Activated naive CD4-positive, alpha-beta T cell treated with anti-CD3 and anti-CD28 coated beads, Interleukin-2, amount 50 U/mL, for 24 hours (primary cell): ENCODE measurements at regions not wholly inside any gene's neighbourhood (a gene's known extent, or its start where the extent isn't known, plus 50 kb on each side); places are given as distances from the start of the nearest gene placed in this dataset.

Experiments used
- H3K27ac Mint-ChIP-seq: one replicate; pipeline ENCODE4 v1.8.0; 2021; ENCODE audit warnings: mild to moderate bottlenecking, mixed read lengths
- H3K27me3 Mint-ChIP-seq: one replicate; pipeline ENCODE4 v1.8.0; 2021; ENCODE audit warnings: mixed read lengths
- H3K36me3 Mint-ChIP-seq: one replicate; pipeline ENCODE4 v1.8.0; 2021; ENCODE audit warnings: mixed read lengths
- H3K4me1 Mint-ChIP-seq: one replicate; pipeline ENCODE4 v1.8.0; 2021; ENCODE audit warnings: mixed read lengths
- H3K4me3 Mint-ChIP-seq: one replicate; pipeline ENCODE4 v1.8.0; 2021; ENCODE audit warnings: mild to moderate bottlenecking, mixed read lengths
- H3K9me3 Mint-ChIP-seq: one replicate; pipeline ENCODE4 v1.8.0; 2021; ENCODE audit warnings: mixed read lengths

DNA sequence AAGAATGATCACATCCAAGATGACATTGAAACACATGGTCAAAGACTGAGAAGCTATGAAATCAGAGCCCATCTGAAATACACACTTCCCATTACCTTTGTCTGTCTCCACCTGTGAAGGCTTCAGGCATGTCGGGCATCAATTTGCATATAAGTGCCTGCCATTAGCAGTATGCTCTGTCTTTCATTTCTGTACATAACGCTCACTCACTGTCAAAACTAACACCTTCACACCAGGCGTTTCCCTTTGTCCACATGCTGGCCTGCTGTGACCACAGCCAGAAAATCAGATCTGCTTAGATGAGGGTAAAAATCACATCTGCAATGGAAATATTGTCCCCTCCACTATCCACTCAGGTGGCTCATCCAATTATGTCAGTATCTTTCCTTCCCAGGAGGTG lies 524.8 kb downstream of the TOX3 start:
- Mint-ChIP-seq H3K4me3 (no peak overlapping the region), H3K27ac (no peak overlapping the region), H3K36me3 (no peaks in the 10 kb centered on the region), H3K4me1 (no peaks in the 10 kb centered on the region), H3K9me3 (no peaks in the 10 kb centered on the region), H3K27me3 (no peaks in the 10 kb centered on the region)

DNA sequence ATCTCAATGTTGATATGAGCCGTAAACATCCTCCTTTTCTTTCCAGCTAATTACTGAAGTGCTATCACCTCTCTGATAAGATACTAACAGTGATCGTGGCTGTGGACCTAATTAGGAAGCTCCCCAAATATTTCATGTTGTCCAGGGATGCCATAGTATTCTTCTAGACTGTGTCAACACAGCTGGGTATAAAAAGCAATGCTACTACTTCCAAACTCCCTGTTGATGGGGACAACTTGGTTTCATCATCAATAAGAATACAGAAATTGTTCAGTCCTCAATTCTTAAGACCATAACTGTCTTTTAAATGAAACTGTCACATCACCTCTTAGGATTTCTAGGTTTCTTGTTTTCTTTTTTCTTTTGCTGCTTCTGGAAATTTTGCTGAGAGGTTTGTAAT lies 530.6 kb downstream of the TOX3 start:
- Mint-ChIP-seq H3K27me3 (no peaks in the 10 kb centered on the region), H3K9me3 (peaks cover 6% of the 10 kb centered on the region), H3K4me1 (no peaks in the 10 kb centered on the region), H3K27ac (no peak overlapping the region), H3K36me3 (no peaks in the 10 kb centered on the region), H3K4me3 (no peak overlapping the region)

DNA sequence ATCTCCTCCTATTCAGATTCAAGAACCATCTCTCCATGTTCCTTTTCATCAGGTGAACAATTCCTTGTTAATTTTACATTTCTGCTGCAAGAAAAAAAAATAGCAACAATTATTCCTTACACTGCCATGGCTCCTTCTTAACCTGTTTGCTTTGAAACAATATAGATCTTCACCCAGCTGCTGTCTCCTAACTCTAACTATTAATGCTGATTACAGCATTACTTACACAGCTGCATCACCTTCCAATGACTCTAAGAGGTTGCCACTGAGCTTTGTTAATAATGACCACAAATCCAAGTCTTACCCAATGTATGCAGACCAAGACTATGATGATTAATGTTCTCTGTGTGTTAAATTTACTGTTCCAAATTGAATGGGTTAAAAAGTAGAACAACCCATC lies 541.4 kb downstream of the TOX3 start:
- Mint-ChIP-seq H3K4me3 (no peak overlapping the region), H3K9me3 (peaks cover 4% of the 10 kb centered on the region), H3K27me3 (no peaks in the 10 kb centered on the region), H3K36me3 (no peaks in the 10 kb centered on the region), H3K4me1 (no peaks in the 10 kb centered on the region), H3K27ac (no peak overlapping the region)

DNA sequence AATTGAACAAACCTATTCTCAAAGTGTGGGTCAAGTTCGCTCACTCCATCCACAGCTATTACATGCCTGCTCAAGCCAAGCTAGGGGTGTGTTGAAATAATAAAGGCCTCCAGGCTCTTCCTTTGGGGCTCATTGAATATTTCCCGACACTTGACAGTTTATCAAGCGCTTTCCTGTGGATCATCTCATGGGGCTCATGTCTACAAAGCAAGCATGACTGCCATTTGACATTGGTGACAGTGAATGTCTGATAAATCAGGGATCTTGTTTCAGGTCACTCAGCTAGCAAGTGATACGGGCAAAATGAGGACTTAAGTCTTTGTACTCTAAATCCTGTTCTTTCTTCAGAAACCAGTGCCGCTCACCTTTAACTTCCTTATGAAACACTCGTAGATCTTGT lies 542.6 kb downstream of the TOX3 start:
- no peak overlapping the region for H3K4me3 Mint-ChIP-seq
- no peaks in the 10 kb centered on the region for H3K9me3 Mint-ChIP-seq
- H3K36me3 Mint-ChIP-seq, result no peaks in the 10 kb centered on the region
- H3K27ac Mint-ChIP-seq, result no peak overlapping the region
- H3K4me1 Mint-ChIP-seq, result no peaks in the 10 kb centered on the region
- H3K27me3 Mint-ChIP-seq, result no peaks in the 10 kb centered on the region

DNA sequence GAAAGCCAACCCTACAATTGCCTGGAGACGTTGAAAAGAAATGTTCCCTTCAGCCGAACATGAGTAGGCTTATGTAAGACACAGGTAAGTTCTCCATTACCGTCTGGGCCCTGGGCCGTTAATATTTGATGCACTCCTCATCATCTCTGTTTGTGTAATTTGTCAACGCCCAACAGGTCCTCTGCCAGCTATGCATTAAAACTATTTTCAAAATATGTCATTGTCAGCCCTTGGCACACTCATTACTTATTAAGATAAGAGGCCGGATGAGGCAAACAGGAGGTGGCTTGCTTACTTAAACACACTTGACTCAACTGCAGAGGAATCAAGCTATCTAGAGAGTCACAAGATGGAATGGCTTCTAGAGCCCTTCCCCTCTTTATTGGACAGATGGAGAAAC lies 544.9 kb downstream of the TOX3 start:
- Mint-ChIP-seq H3K4me1 (no peaks in the 10 kb centered on the region), H3K9me3 (no peaks in the 10 kb centered on the region), H3K27me3 (no peaks in the 10 kb centered on the region), H3K36me3 (no peaks in the 10 kb centered on the region), H3K4me3 (no peak overlapping the region), H3K27ac (no peak overlapping the region)

DNA sequence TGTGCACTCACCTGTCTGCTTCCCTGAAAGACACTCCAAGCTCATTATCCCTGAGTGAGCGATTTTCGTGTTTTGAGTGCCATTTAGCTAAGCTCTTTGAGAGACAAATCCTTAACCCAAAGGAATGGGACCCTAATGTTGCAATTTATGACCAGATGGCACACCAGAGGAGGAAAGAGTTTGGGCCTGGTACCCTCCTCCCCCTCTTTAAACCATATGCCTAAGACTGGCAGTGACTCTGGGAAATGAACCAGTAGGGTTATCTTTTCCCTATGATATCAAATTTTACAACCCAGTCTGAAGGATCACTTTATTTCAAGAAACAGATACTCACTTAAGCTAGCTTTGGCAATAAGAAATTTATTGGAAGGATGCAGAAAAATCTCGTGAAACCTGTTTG lies 550.4 kb downstream of the TOX3 start:
- no peaks in the 10 kb centered on the region for H3K4me1 Mint-ChIP-seq
- no peaks in the 10 kb centered on the region for H3K27me3 Mint-ChIP-seq
- no peaks in the 10 kb centered on the region for H3K36me3 Mint-ChIP-seq
- H3K27ac Mint-ChIP-seq, result no peak overlapping the region
- no peak overlapping the region for H3K4me3 Mint-ChIP-seq
- no peaks in the 10 kb centered on the region for H3K9me3 Mint-ChIP-seq

DNA sequence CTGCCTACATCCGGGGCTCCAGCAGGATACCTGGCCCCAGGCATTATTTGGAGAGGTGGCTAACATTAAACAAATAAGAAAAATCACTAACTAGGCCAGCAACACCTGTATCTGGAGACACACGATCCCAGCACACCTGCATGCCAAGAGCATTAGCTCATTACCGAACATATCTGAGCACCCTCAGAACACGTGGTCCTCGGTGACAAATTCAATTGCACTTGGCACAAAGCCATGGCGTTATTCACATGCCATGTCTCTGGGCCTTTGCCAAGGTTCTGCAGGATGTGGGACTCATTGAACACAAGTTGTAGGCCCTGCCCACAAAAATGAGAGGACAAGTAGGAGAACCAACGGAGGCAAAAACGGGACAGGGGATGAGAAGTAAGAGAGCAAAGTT lies 552.3 kb downstream of the TOX3 start:
- H3K27me3 Mint-ChIP-seq, result no peaks in the 10 kb centered on the region
- H3K36me3 Mint-ChIP-seq, result no peaks in the 10 kb centered on the region
- no peak overlapping the region for H3K27ac Mint-ChIP-seq
- H3K9me3 Mint-ChIP-seq, result no peaks in the 10 kb centered on the region
- no peak overlapping the region for H3K4me3 Mint-ChIP-seq
- no peaks in the 10 kb centered on the region for H3K4me1 Mint-ChIP-seq

DNA sequence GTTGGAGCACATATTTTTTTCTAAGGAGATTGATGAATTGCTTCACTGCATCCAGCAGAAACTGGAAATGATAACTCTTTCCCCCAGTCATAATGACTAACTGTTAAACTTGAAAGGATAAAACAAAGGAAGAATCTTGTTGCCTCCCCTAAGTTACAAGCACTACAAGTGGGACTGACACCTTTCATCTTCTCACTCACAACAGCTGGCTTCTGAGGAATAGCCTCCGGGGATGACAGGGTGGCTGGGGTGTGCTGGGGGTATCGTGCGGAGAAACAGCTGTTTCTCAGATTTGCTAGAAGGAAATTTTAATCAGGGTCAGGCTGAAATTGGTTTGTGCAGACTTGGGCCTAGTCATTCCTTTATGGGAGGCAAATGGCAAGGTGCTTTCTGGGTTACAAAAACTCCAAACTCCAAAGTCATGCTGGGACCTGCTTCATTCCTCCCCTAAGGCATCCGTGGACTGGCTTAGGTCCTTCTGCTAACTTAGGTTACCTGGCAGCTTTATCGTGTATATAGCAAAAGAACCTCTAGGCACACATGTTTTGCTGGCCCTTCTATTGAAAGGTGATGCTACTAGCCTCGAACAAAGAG lies 557.2 kb downstream of the TOX3 start:
- Mint-ChIP-seq H3K9me3 (peaks cover 12% of the 10 kb centered on the region), H3K36me3 (no peaks in the 10 kb centered on the region), H3K4me3 (no peak overlapping the region), H3K27me3 (no peaks in the 10 kb centered on the region), H3K27ac (no peak overlapping the region), H3K4me1 (no peaks in the 10 kb centered on the region)

DNA sequence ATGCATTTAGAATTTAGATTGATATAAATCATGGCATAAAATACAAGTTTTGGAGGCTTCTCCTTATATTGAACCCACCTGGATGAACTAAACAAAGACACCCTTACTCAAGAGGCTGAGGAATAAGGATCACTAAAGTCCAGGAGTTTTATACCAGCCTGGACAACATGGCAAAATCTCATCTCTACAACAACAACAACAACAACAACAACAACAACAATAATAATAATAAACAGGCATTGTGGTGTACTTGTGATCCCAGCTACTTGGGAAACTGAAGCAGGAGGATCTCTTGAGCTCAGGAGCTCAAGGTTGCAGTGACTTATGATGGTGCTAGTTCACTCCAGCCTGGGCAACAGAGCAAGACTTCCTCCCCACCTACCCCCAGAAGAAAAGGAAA lies 558.0 kb downstream of the TOX3 start:
- H3K9me3 Mint-ChIP-seq, result peaks cover 12% of the 10 kb centered on the region
- H3K36me3 Mint-ChIP-seq, result no peaks in the 10 kb centered on the region
- H3K27me3 Mint-ChIP-seq, result no peaks in the 10 kb centered on the region
- H3K4me3 Mint-ChIP-seq, result no peak overlapping the region
- H3K27ac Mint-ChIP-seq, result no peak overlapping the region
- H3K4me1 Mint-ChIP-seq, result no peaks in the 10 kb centered on the region

DNA sequence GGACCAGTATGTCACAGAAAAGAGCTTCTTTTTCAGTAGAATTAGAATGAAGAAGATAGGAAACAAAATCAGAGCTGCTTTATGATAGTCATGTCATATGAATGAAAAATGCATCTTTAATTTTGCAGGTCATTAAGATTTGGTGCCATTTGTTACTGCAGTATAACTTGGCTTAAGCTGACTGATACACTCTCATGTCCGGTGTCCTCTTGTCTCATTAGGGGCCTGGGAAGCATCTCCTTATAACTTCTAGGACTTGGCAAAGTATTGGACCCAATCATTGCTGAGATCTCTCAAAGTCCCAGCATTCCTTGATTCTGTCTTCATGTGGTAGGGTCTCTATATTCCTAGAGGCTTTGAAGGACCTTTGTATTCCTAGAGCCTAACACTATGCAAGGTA lies 559.4 kb downstream of the TOX3 start:
- no peak overlapping the region for H3K4me3 Mint-ChIP-seq
- H3K36me3 Mint-ChIP-seq, result no peaks in the 10 kb centered on the region
- H3K4me1 Mint-ChIP-seq, result no peaks in the 10 kb centered on the region
- no peak overlapping the region for H3K27ac Mint-ChIP-seq
- H3K27me3 Mint-ChIP-seq, result no peaks in the 10 kb centered on the region
- peaks cover 12% of the 10 kb centered on the region for H3K9me3 Mint-ChIP-seq

DNA sequence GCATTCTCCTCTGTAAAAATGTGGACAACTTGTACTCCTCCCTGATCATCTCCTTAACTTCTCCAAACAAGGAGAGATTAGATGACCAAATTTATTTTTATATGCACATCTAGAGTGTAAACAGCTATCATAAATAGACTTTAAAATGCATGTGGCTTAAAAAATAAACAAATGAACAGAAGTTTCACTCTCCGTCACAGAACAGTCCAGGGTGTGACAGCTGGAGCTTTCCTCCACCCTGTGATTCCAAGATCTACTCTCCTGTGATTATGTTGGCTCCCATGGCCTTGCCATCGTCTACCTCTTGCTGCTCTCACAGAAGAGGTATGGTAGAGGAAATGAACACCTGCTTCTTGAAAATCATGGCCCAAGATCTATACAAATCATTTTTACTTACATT lies 560.2 kb downstream of the TOX3 start:
- H3K4me1 Mint-ChIP-seq, result no peaks in the 10 kb centered on the region
- H3K27ac Mint-ChIP-seq, result no peak overlapping the region
- peaks cover 12% of the 10 kb centered on the region for H3K9me3 Mint-ChIP-seq
- no peak overlapping the region for H3K4me3 Mint-ChIP-seq
- no peaks in the 10 kb centered on the region for H3K27me3 Mint-ChIP-seq
- no peaks in the 10 kb centered on the region for H3K36me3 Mint-ChIP-seq

DNA sequence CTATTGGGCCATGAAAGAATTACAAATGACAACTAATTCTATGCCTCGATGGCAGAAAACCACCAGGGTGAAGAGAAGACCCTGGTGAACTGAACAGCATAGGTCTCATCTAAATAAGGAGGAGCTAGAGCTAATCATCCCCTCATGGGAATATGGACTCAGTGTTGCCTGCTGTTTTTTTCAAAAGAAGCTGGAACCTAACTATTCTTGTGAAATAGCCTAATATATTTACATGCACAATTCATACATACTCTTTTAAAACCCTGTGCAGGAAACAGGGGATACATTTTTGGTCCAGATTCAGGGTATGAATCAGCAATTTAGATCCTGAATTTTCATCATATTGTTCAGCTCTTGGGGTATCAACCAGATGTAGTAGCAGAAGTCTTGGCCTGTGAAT lies 560.6 kb downstream of the TOX3 start:
- Mint-ChIP-seq H3K27me3 (no peaks in the 10 kb centered on the region), H3K9me3 (peaks cover 12% of the 10 kb centered on the region), H3K4me3 (no peak overlapping the region)

DNA sequence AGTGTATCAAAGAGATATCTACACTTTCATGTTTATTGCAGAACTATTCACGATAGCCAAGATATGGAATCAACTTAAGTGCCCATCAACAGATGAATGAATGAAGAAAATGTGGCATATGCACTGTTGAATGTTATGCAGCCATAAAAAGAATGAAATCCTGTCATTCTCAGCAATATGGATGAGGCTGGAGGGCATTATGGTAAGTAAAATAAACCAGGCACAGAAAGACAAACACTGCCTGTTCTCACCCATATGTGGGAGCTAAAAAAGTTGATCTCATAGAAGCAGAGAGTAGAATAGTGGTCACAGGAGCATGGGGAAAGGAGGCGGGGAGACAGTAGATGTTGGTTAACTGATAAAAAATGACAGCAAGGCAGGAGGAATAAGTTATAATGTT lies 561.8 kb downstream of the TOX3 start:
- Mint-ChIP-seq H3K27ac (no peak overlapping the region), H3K27me3 (no peaks in the 10 kb centered on the region), H3K4me3 (no peak overlapping the region), H3K4me1 (no peaks in the 10 kb centered on the region), H3K9me3 (peaks cover 12% of the 10 kb centered on the region), H3K36me3 (no peaks in the 10 kb centered on the region)

More for the DNA sequence above, 560.6 kb downstream of the TOX3 start:
- H3K27ac Mint-ChIP-seq, result no peak overlapping the region
- no peaks in the 10 kb centered on the region for H3K4me1 Mint-ChIP-seq
- no peaks in the 10 kb centered on the region for H3K36me3 Mint-ChIP-seq

DNA sequence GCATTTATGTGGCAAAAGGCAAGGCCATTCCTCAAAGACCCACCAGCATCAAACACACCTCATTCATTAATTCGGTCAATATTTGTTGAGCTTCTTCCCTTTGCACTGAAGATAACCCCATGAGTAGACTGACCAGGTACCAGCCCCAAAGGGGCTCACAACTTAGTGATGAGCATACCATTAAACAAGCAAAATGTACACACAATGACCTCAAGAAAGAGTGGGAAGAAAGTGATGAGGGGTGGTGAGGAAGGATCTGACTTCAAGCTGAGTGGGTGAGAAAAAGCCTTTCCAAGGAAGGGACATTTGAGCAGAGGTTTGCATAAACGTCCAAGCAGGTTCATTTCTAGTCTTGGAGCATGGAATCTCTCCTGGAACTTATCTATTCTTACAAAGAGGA lies 562.5 kb downstream of the TOX3 start:
- Mint-ChIP-seq H3K36me3 (no peaks in the 10 kb centered on the region), H3K27me3 (peaks cover 1% of the 10 kb centered on the region), H3K4me3 (no peak overlapping the region), H3K27ac (no peak overlapping the region), H3K4me1 (no peaks in the 10 kb centered on the region), H3K9me3 (peaks cover 12% of the 10 kb centered on the region)

DNA sequence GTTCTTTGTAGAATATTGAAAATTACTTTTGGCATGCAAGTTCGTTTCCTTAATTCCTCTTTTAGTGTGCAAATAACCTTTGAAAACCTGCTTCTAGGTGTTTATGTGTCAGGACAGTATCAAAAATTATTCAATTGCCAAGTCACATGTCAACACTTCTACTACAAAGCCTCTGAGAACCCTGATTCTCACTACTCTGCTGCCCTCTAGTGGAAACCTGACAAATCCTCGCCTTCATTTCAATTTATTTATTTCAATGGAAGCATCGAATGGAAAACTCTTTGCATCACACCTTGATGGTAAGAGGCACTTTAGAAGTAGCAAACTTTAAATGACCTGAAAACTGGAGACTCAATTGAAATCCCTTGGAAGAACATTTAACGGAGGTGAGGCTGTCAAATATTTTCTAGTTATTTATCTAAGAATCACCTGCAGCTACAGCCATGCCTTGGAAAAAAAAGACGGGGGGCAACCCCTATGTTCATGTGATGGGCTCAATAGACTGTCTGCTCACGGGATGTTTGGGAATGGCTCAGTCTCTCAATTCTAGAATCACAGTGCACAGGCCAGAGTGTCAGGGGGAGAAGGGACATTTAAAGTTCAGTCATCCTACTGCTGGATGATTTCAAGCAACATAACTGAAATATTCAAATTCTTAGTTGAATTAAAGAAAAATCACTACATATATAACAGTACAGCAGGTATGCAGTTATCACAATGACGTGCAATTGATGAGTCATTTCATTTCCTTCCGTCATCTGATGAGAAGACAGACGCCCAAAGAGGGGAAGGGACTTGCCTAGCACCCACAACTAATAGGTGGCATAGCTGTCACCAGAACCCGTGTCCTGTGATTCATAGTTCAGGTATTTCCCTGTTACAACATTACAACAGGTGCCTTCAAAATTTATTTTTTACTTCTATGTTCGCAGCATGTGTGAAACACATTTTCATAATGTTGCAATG lies 563.9 kb downstream of the TOX3 start:
- H3K27ac Mint-ChIP-seq, result no peak overlapping the region
- no peaks in the 10 kb centered on the region for H3K36me3 Mint-ChIP-seq
- peaks cover 11% of the 10 kb centered on the region for H3K9me3 Mint-ChIP-seq
- peaks cover 1% of the 10 kb centered on the region for H3K27me3 Mint-ChIP-seq
- H3K4me3 Mint-ChIP-seq, result no peak overlapping the region
- H3K4me1 Mint-ChIP-seq, result no peaks in the 10 kb centered on the region

DNA sequence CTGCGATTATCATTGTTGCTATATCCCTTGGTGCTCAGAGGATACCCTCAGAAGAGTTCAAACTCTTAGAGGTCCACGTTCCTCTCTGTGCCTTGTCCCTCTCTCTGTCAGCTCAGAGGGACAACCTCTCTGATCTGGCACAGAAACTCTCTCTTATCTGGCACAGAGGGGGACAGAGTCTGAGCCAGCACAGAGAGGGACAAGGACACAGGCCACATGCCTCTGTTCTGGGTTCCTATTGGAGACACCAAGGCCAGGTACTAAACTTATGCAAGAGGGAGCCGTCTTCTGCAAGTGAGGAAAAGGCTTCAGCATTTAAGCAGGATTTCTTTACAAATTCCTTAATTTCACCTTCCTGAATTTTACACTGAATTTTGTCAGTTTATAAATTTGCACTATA lies 565.2 kb downstream of the TOX3 start:
- H3K27ac Mint-ChIP-seq, result no peak overlapping the region
- H3K27me3 Mint-ChIP-seq, result peaks cover 1% of the 10 kb centered on the region
- H3K4me1 Mint-ChIP-seq, result no peaks in the 10 kb centered on the region
- H3K36me3 Mint-ChIP-seq, result no peaks in the 10 kb centered on the region
- peaks cover 2% of the 10 kb centered on the region for H3K9me3 Mint-ChIP-seq
- no peak overlapping the region for H3K4me3 Mint-ChIP-seq
